OCI-LY1 (cell line): ENCODE measurements at regions not wholly inside any gene's neighbourhood (a gene's known extent, or its start where the extent isn't known, plus 50 kb on each side); places are given as distances from the start of the nearest gene placed in this dataset.

Source experiments
- H2AFZ ChIP-seq: fragments of 200-600 bp; sonication (generic), shearing (Covaris generic); 2 replicates; pipeline ENCODE4 v1.6.0; 2014; ENCODE audit warnings: antibody characterized with exemption, mild to moderate bottlenecking, low read length
- H3F3A ChIP-seq: fragments of 200-600 bp; sonication (generic), shearing (Covaris generic); 2 replicates; pipeline ENCODE4 v1.6.0; 2014; ENCODE audit warnings: mild to moderate bottlenecking, antibody characterized with exemption, low read length, moderate library complexity; ENCODE audit not compliant: insufficient read depth
- H3K27ac ChIP-seq: fragments of 200-600 bp; sonication (generic); 2 replicates; pipeline ENCODE4 v1.5.1; 2014; ENCODE audit warnings: low read length, mixed run types, mild to moderate bottlenecking, low read depth; ENCODE audit not compliant: poor library complexity, severe bottlenecking
- H3K27me3 ChIP-seq: fragments of 200-600 bp; sonication (generic); 2 replicates; pipeline ENCODE4 v1.6.0; 2014; ENCODE audit warnings: antibody characterized with exemption, mild to moderate bottlenecking, low read length, moderate library complexity; ENCODE audit not compliant: insufficient read depth
- H3K36me3 ChIP-seq: fragments of 200-600 bp; sonication (generic); 2 replicates; pipeline ENCODE4 v1.6.1; 2014; ENCODE audit warnings: mild to moderate bottlenecking, antibody characterized with exemption, low read length, moderate library complexity, mixed read lengths; ENCODE audit not compliant: insufficient read depth
- H3K4me1 ChIP-seq: fragments of 200-600 bp; sonication (generic); 2 replicates; pipeline ENCODE4 v1.5.1; 2014; ENCODE audit warnings: mild to moderate bottlenecking, low read length, moderate library complexity; ENCODE audit not compliant: insufficient read depth, severe bottlenecking
- H3K4me2 ChIP-seq: fragments of 200-600 bp; sonication (generic), shearing (Covaris generic); 2 replicates; pipeline ENCODE4 v1.6.1; 2014; ENCODE audit warnings: low read length
- H3K4me3 ChIP-seq: fragments of 200-600 bp; sonication (generic); 2 replicates; pipeline ENCODE4 v1.5.1; 2014; ENCODE audit warnings: low read length, low read depth, mild to moderate bottlenecking, mixed read lengths; ENCODE audit not compliant: poor library complexity, severe bottlenecking
- H3K79me2 ChIP-seq: fragments of 200-600 bp; shearing (Covaris generic); 2 replicates; pipeline ENCODE4 v1.6.1; 2016; ENCODE audit warnings: mixed run types, low read length, mixed read lengths; ENCODE audit not compliant: insufficient read depth
- H3K9ac ChIP-seq: fragments of 200-600 bp; sonication (generic), shearing (Covaris generic); 2 replicates; pipeline ENCODE4 v1.6.1; 2014; ENCODE audit warnings: mild to moderate bottlenecking, low read length, mixed read lengths
- H3K9me2 ChIP-seq: fragments of 200-600 bp; sonication (generic), shearing (Covaris generic); 2 replicates; pipeline ENCODE4 v1.6.1; 2014; ENCODE audit warnings: low read depth, mild to moderate bottlenecking, low read length, mixed read lengths
- H3K9me3 ChIP-seq: fragments of 200-600 bp; shearing (Covaris generic); 2 replicates; pipeline ENCODE4 v1.6.1; 2014; ENCODE audit warnings: low read length, mixed read lengths
- H4K20me1 ChIP-seq: fragments of 200-600 bp; sonication (generic), shearing (Covaris generic); 2 replicates; pipeline ENCODE4 v1.6.0; 2016; ENCODE audit warnings: mild to moderate bottlenecking, low read length; ENCODE audit not compliant: insufficient read depth
- EZH2 ChIP-seq: fragments of 200-600 bp; sonication (generic), shearing (Covaris generic); IDR thresholded peaks from 2 replicates; pipeline ENCODE4 v1.8.0; 2017; ENCODE audit warnings: borderline replicate concordance, mixed run types, mild to moderate bottlenecking, antibody characterized with exemption, low read length, moderate library complexity, mixed read lengths
- TF ChIP-seq, protein P1 (sequence below): fragments of 200-600 bp; sonication (generic), shearing (Covaris generic); IDR thresholded peaks from 2 replicates; pipeline ENCODE4 v1.5.1; 2017; ENCODE audit warnings: mild to moderate bottlenecking, antibody characterized with exemption, low read length, moderate library complexity, mixed read lengths

GRCh38 chr3:148584438-148584837, 113.3 kb upstream of the AGTR1 start:
- H3K9me3 ChIP-seq = no peaks in the 10 kb centered on the region
- no peak overlapping the region for H3K9ac ChIP-seq
- H3K27me3 ChIP-seq = no peaks in the 10 kb centered on the region
- H3K36me3 ChIP-seq = no peaks in the 10 kb centered on the region
- H2AFZ ChIP-seq = no peak overlapping the region
- no peak overlapping the region for H3K4me2 ChIP-seq
- H3K4me1 ChIP-seq = no peaks in the 10 kb centered on the region
- H3K9me2 ChIP-seq = no peaks in the 10 kb centered on the region
- H3K27ac ChIP-seq = no peak overlapping the region
- no peaks in the 10 kb centered on the region for H4K20me1 ChIP-seq
- TF ChIP-seq, protein P1, sequence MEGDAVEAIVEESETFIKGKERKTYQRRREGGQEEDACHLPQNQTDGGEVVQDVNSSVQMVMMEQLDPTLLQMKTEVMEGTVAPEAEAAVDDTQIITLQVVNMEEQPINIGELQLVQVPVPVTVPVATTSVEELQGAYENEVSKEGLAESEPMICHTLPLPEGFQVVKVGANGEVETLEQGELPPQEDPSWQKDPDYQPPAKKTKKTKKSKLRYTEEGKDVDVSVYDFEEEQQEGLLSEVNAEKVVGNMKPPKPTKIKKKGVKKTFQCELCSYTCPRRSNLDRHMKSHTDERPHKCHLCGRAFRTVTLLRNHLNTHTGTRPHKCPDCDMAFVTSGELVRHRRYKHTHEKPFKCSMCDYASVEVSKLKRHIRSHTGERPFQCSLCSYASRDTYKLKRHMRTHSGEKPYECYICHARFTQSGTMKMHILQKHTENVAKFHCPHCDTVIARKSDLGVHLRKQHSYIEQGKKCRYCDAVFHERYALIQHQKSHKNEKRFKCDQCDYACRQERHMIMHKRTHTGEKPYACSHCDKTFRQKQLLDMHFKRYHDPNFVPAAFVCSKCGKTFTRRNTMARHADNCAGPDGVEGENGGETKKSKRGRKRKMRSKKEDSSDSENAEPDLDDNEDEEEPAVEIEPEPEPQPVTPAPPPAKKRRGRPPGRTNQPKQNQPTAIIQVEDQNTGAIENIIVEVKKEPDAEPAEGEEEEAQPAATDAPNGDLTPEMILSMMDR = no peak
- no peak for TF ChIP-seq EZH2
- no peak overlapping the region for H3K4me3 ChIP-seq
- H3K79me2 ChIP-seq = no peaks in the 10 kb centered on the region
- no peaks in the 10 kb centered on the region for H3F3A ChIP-seq

- Histone ChIP-seq H3K36me3 (no peaks in the 10 kb centered on the region), H3K4me2 (no peak overlapping the region), H3F3A (no peaks in the 10 kb centered on the region), H3K27me3 (no peaks in the 10 kb centered on the region), H3K9me3 (no peaks in the 10 kb centered on the region), H3K27ac (no peak overlapping the region), H3K9me2 (no peaks in the 10 kb centered on the region), H2AFZ (no peak overlapping the region), H3K4me1 (no peaks in the 10 kb centered on the region), H3K4me3 (no peak overlapping the region), H3K79me2 (no peaks in the 10 kb centered on the region), H4K20me1 (no peaks in the 10 kb centered on the region), H3K9ac (no peak overlapping the region)
- TF ChIP-seq EZH2 = no peak
- TF ChIP-seq, protein P1 = no peak
These were observed 111.9 kb upstream of the AGTR1 start for GRCh38 chr3:148585671-148586379.

DNA sequence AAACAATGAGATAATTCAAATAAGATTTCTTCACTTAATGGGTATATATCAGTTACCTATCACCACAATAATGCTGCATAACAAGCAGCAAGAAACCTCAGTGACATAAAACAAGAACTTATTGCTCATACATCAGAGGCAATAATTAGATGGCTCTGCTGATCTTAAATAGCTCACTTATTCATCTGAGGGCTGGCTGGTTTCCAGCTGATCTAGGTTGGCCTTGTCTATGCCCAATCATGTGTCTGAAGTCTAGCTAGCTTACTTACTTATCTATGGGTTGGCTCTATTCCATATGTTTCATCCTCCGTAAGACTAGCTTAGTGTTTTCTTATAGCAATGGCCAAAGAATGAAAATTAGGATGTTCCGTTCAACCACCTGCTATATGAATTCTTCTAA, 109.4 kb upstream of the AGTR1 start:
- no peaks in the 10 kb centered on the region for H3K4me1 ChIP-seq
- no peak overlapping the region for H3K27ac ChIP-seq
- H3F3A ChIP-seq = no peaks in the 10 kb centered on the region
- H3K79me2 ChIP-seq = no peaks in the 10 kb centered on the region
- no peaks in the 10 kb centered on the region for H3K9me3 ChIP-seq
- H2AFZ ChIP-seq = no peak overlapping the region
- H3K9ac ChIP-seq = no peak overlapping the region
- no peak overlapping the region for H3K4me3 ChIP-seq
- no peaks in the 10 kb centered on the region for H3K27me3 ChIP-seq
- H4K20me1 ChIP-seq = no peaks in the 10 kb centered on the region
- H3K36me3 ChIP-seq = no peaks in the 10 kb centered on the region
- H3K4me2 ChIP-seq = no peak overlapping the region
- H3K9me2 ChIP-seq = no peaks in the 10 kb centered on the region
- TF ChIP-seq, protein P1 = no peak
- no peak for TF ChIP-seq EZH2
